Neural progenitor cell (in vitro differentiated cells): ENCODE measurements at regions not wholly inside any gene's neighbourhood (a gene's known extent, or its start where the extent isn't known, plus 50 kb on each side); places are given as distances from the start of the nearest gene placed in this dataset.
"Not testable (repeated sequence)": the region's sequence is repeated elsewhere in the genome, so short reads cannot be mapped to it uniquely, and the experiment has no call there.

Source experiments
- DNase-seq: peaks from one replicate; pipeline ENCODE4 v3.0.0-alpha.2; 2016; ENCODE audit warnings: low spot score
- H2AFZ ChIP-seq: fragments of 200-600 bp; sonication (generic); replicated peaks from 2 replicates; pipeline ENCODE4 v1.6.1; 2016; ENCODE audit warnings: antibody characterized with exemption
- H3F3A ChIP-seq: fragments of 200-600 bp; sonication (generic); 2 replicates; pipeline ENCODE4 v1.6.1; 2016; ENCODE audit warnings: antibody characterized with exemption, low read depth
- H3K27ac ChIP-seq: fragments of 200-600 bp; sonication (generic); 2 replicates; pipeline ENCODE4 v1.5.1; 2016; ENCODE audit warnings: mild to moderate bottlenecking
- H3K27me3 ChIP-seq: fragments of 200-600 bp; sonication (generic); 2 replicates; pipeline ENCODE4 v1.6.1; 2016; ENCODE audit warnings: mild to moderate bottlenecking, moderate library complexity
- H3K36me3 ChIP-seq: fragments of 200-600 bp; sonication (generic); 2 replicates; pipeline ENCODE4 v1.5.1; 2016
- H3K4me1 ChIP-seq: fragments of 200-600 bp; sonication (generic); 2 replicates; pipeline ENCODE4 v1.6.1; 2016; ENCODE audit warnings: mixed run types
- H3K4me2 ChIP-seq: fragments of 200-600 bp; sonication (generic); 2 replicates; pipeline ENCODE4 v1.6.1; 2016
- H3K4me3 ChIP-seq: fragments of 200-600 bp; sonication (generic); 2 replicates; pipeline ENCODE4 v1.5.1; 2016
- H3K79me2 ChIP-seq: fragments of 200-600 bp; sonication (generic); 2 replicates; pipeline ENCODE4 v1.6.1; 2016; ENCODE audit warnings: low read depth
- H3K9ac ChIP-seq: fragments of 200-600 bp; sonication (generic); 2 replicates; pipeline ENCODE4 v1.6.1; 2016
- H3K9me3 ChIP-seq: fragments of 200-600 bp; sonication (generic); 2 replicates; pipeline ENCODE4 v1.5.1; 2016; ENCODE audit warnings: low read depth
- H4K20me1 ChIP-seq: fragments of 200-600 bp; sonication (generic); 2 replicates; pipeline ENCODE4 v1.6.1; 2016; ENCODE audit warnings: low read depth
- H3K27ac Mint-ChIP-seq: 3 replicates; pipeline ENCODE4 v1.8.0; 2021; ENCODE audit warnings: mixed read lengths
- H3K27me3 Mint-ChIP-seq: 2 replicates; pipeline ENCODE4 v1.8.0; 2022; ENCODE audit warnings: low read depth, mild to moderate bottlenecking, inconsistent platforms, moderate library complexity, mixed read lengths; ENCODE audit not compliant: insufficient read depth
- H3K36me3 Mint-ChIP-seq: 3 replicates; pipeline ENCODE4 v1.8.0; 2021; ENCODE audit warnings: mixed read lengths
- H3K4me1 Mint-ChIP-seq: 3 replicates; pipeline ENCODE4 v1.8.0; 2021; ENCODE audit warnings: mixed read lengths
- H3K4me3 Mint-ChIP-seq: 3 replicates; pipeline ENCODE4 v1.8.0; 2021; ENCODE audit warnings: mild to moderate bottlenecking, moderate library complexity, mixed read lengths
- H3K9me3 Mint-ChIP-seq: 3 replicates; pipeline ENCODE4 v1.8.0; 2020; ENCODE audit warnings: mixed read lengths
- CTCF ChIP-seq: fragments of 200-600 bp; sonication (generic); IDR thresholded peaks from 2 replicates; pipeline ENCODE4 v1.5.1; 2017; ENCODE audit warnings: antibody characterized with exemption, mild to moderate bottlenecking
- EZH2 ChIP-seq: fragments of 200-600 bp; sonication (generic); IDR thresholded peaks from 2 replicates; pipeline ENCODE4 v1.6.1; 2017; ENCODE audit warnings: antibody characterized with exemption, mild to moderate bottlenecking, moderate library complexity
- EZH2phosphoT487 ChIP-seq: fragments of 200-600 bp; sonication (generic); IDR thresholded peaks from 2 replicates; pipeline ENCODE4 v1.6.1; 2017; ENCODE audit warnings: antibody characterized with exemption

GRCh38 chr2:37770797-37771196 lies 99.4 kb upstream of the CDC42EP3 start:
- no peaks in the 10 kb centered on the region for H3F3A ChIP-seq
- Mint-ChIP-seq H3K27me3 (peaks cover 7% of the 10 kb centered on the region), H3K27ac (no peak overlapping the region), H3K36me3 (no peaks in the 10 kb centered on the region), H3K4me3 (no peak overlapping the region), H3K4me1 (peaks cover 27% of the 10 kb centered on the region), H3K9me3 (peaks cover 20% of the 10 kb centered on the region)
- no peaks in the 10 kb centered on the region for H3K9me3 ChIP-seq
- TF ChIP-seq CTCF (no peak), EZH2phosphoT487 (no peak), EZH2 (no peak)
- H3K36me3 ChIP-seq, result no peaks in the 10 kb centered on the region
- no peak for DNase-seq
- H4K20me1 ChIP-seq, result no peaks in the 10 kb centered on the region
- no peaks in the 10 kb centered on the region for H3K4me1 ChIP-seq
- no peaks in the 10 kb centered on the region for H3K79me2 ChIP-seq
- no peak overlapping the region for H3K4me3 ChIP-seq
- no peak overlapping the region for H3K4me2 ChIP-seq
- no peak overlapping the region for H3K9ac ChIP-seq
- no peak overlapping the region for H3K27ac ChIP-seq
- no peaks in the 10 kb centered on the region for H3K27me3 ChIP-seq
- no peak overlapping the region for H2AFZ ChIP-seq

GRCh38 chr2:37771600-37772088 lies 100.2 kb upstream of the CDC42EP3 start:
- Histone ChIP-seq H3K4me2 (no peak overlapping the region), H3K9ac (no peak overlapping the region), H3K4me1 (no peaks in the 10 kb centered on the region), H3K27me3 (no peaks in the 10 kb centered on the region), H3K79me2 (no peaks in the 10 kb centered on the region), H2AFZ (no peak overlapping the region), H4K20me1 (no peaks in the 10 kb centered on the region), H3F3A (no peaks in the 10 kb centered on the region), H3K27ac (no peak overlapping the region), H3K9me3 (no peaks in the 10 kb centered on the region), H3K36me3 (no peaks in the 10 kb centered on the region), H3K4me3 (no peak overlapping the region)
- Mint-ChIP-seq H3K4me1 (peaks cover 32% of the 10 kb centered on the region), H3K27ac (no peak overlapping the region), H3K9me3 (peaks cover 21% of the 10 kb centered on the region), H3K36me3 (no peaks in the 10 kb centered on the region), H3K27me3 (peaks cover 7% of the 10 kb centered on the region), H3K4me3 (no peak overlapping the region)
- TF ChIP-seq EZH2 (no peak), CTCF (no peak), EZH2phosphoT487 (no peak)
- no peak for DNase-seq

DNA sequence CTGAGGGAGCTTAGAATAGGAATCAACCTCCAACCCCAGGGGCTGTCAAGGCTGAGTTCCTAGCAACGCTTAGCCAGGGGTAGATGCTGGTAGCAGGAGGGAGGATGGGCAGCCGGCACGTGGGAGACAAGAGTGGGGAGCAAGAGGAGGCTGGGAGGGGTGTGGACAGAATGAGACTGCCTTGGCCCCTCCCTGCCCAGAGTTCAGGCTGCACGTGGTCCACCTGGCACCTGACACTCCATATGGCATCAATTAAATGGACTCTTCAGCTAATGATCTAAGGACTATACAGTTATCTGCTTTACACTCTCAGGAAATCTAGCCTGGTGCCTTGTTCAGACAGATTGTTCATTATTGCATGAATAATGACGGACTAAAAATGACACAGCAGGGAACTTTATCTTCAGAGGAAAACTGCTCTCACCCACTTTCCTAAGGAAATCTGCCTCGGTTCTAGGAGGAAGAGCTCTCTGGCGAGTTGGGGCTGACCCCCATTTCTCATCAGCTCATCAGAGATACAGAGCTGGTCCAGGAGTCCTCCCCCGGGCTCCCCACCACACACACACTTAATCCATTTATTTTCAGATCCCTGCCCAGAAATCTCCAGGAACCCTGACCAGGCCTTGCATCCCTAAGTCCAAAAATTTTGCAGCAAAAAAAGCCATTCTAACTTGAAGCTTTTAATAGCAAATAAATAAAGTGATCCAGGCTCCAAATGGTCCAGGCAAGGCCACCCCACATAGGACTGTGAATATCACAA lies 102.1 kb upstream of the CDC42EP3 start:
- Histone ChIP-seq H3K36me3 (no peaks in the 10 kb centered on the region), H3K79me2 (no peaks in the 10 kb centered on the region), H3K27me3 (no peaks in the 10 kb centered on the region), H3K9me3 (no peaks in the 10 kb centered on the region), H3K4me3 (no peak overlapping the region), H3K9ac (no peak overlapping the region), H3F3A (no peaks in the 10 kb centered on the region), H3K4me2 (no peak overlapping the region), H3K27ac (no peak overlapping the region), H2AFZ (no peak overlapping the region), H4K20me1 (no peaks in the 10 kb centered on the region), H3K4me1 (no peaks in the 10 kb centered on the region)
- Mint-ChIP-seq H3K36me3 (no peaks in the 10 kb centered on the region), H3K27me3 (peaks cover 5% of the 10 kb centered on the region), H3K4me3 (no peak overlapping the region), H3K4me1 (peaks cover 28% of the 10 kb centered on the region), H3K27ac (no peak overlapping the region), H3K9me3 (peaks cover 21% of the 10 kb centered on the region)
- DNase-seq, result no peak
- no peak for TF ChIP-seq EZH2phosphoT487
- no peak for TF ChIP-seq CTCF
- no peak for TF ChIP-seq EZH2

DNA sequence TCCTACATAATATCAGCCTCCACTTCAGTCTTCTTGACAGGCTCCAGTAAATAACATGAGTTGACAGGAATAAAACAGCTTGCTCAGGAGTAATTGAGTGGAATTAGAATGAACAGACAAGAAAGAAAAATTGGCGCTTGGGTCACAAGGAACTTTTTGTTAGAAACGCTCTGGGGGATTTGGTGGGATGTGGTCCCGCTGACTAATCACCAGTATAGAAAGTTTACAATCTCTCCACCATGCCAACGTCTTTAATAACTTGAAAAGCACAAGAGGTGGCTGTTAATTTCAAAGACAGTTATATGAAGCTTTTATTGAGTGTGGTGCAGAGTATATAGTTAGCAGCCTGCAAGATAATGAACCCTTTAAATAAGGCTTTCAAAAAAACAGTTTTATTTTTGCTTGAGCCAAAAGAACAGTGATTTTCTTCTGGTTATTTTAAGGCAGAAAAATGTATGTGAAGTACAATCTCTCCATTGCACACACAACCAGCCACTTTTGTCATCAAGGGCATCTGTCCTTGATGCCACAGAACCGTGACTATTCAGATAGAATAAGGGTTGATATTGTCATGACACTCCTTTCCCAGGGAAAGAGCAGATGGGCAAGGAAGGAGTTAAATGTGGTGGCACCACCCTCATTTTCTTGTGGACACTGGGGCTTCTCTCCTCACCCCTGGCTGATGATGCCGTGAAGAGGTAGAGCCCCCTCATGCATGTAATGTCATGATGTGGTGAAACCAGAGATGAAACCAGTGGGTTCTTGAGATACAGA lies 102.9 kb upstream of the CDC42EP3 start:
- DNase-seq, H3K9me3 ChIP-seq, H3K4me2 ChIP-seq, H3K36me3 Mint-ChIP-seq, H3K4me3 Mint-ChIP-seq, H3K4me3 ChIP-seq, H2AFZ ChIP-seq, H3K27ac ChIP-seq, H3K9ac ChIP-seq, H3K27me3 Mint-ChIP-seq, H3K27ac Mint-ChIP-seq, H3K4me1 ChIP-seq, H3K79me2 ChIP-seq, H3F3A ChIP-seq, H3K36me3 ChIP-seq, H4K20me1 ChIP-seq, H3K27me3 ChIP-seq: not testable (repeated sequence)
- H3K9me3 Mint-ChIP-seq, result peaks cover 21% of the 10 kb centered on the region
- peaks cover 32% of the 10 kb centered on the region for H3K4me1 Mint-ChIP-seq
